Neural progenitor cell (in vitro differentiated cells): ENCODE measurements at regions not wholly inside any gene's neighbourhood (a gene's known extent, or its start where the extent isn't known, plus 50 kb on each side); places are given as distances from the start of the nearest gene placed in this dataset.

ENCODE experiments used
- EZH2 ChIP-seq: fragments of 200-600 bp; sonication (generic); IDR thresholded peaks from 2 replicates; pipeline ENCODE4 v1.6.1; 2017; ENCODE audit warnings: antibody characterized with exemption, mild to moderate bottlenecking, moderate library complexity
- TF ChIP-seq, protein P1 (sequence below): fragments of 200-600 bp; sonication (generic); IDR thresholded peaks from 2 replicates; pipeline ENCODE4 v1.5.1; 2017; ENCODE audit warnings: antibody characterized with exemption, mild to moderate bottlenecking

DNA sequence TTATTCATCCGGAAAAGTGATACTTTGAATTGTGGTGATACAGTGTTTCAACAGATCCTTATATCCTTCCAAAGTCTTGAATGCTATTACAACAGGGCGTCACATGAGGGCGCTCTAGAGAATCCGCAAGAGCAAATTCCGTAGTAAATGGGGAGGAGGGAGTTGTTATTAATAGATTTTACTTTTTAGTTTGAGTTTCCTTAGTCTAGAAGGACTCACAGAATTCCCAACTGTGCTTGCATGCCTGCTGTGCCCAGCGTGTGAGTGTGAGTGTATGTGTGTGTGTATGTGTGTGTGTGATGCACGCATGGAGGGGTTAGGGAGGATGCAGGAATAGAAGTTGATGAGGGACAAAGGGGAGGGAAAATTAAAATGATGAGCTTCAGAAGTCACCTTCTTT, 375.3 kb downstream of the C12orf75 start:
- TF ChIP-seq, protein P1, sequence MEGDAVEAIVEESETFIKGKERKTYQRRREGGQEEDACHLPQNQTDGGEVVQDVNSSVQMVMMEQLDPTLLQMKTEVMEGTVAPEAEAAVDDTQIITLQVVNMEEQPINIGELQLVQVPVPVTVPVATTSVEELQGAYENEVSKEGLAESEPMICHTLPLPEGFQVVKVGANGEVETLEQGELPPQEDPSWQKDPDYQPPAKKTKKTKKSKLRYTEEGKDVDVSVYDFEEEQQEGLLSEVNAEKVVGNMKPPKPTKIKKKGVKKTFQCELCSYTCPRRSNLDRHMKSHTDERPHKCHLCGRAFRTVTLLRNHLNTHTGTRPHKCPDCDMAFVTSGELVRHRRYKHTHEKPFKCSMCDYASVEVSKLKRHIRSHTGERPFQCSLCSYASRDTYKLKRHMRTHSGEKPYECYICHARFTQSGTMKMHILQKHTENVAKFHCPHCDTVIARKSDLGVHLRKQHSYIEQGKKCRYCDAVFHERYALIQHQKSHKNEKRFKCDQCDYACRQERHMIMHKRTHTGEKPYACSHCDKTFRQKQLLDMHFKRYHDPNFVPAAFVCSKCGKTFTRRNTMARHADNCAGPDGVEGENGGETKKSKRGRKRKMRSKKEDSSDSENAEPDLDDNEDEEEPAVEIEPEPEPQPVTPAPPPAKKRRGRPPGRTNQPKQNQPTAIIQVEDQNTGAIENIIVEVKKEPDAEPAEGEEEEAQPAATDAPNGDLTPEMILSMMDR, result peak; percentile 94
- no peak for TF ChIP-seq EZH2
